ENCODE measurements at regions not wholly inside any gene's neighbourhood (a gene's known extent, or its start where the extent isn't known, plus 50 kb on each side); places are given as distances from the start of the nearest gene placed in this dataset.

DNA sequence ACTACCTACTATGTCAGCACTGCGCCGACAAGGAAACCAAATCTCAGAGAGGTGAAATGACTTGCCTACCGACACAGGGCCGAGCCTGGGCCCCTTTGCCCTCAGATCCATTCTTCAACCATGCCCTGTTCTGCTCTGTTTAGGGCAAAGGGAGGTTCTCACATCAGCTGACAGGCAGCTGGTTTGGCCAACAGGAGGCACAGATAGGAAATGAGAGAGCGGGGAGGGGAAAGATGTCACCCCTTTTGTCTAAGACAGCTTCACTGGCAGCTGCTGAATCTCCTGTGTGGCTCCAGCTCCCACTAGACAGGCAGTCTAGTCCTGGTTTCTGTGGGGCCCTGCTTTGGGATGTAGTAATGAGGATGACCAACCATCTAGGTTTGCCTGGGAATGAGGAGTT is 158.7 kb downstream of the TMEM200A start:
- no peak for DNase-seq (ENCODE audit: low read depth)
- H3K4me3 ChIP-seq (ENCODE audit: low read depth, low read length) = no peak overlapping the region
- TF ChIP-seq, protein P1, sequence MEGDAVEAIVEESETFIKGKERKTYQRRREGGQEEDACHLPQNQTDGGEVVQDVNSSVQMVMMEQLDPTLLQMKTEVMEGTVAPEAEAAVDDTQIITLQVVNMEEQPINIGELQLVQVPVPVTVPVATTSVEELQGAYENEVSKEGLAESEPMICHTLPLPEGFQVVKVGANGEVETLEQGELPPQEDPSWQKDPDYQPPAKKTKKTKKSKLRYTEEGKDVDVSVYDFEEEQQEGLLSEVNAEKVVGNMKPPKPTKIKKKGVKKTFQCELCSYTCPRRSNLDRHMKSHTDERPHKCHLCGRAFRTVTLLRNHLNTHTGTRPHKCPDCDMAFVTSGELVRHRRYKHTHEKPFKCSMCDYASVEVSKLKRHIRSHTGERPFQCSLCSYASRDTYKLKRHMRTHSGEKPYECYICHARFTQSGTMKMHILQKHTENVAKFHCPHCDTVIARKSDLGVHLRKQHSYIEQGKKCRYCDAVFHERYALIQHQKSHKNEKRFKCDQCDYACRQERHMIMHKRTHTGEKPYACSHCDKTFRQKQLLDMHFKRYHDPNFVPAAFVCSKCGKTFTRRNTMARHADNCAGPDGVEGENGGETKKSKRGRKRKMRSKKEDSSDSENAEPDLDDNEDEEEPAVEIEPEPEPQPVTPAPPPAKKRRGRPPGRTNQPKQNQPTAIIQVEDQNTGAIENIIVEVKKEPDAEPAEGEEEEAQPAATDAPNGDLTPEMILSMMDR (IDR thresholded peaks at IDR 0.05; ENCODE audit: low read depth, low read length, missing control alignments) = no peak

DNA sequence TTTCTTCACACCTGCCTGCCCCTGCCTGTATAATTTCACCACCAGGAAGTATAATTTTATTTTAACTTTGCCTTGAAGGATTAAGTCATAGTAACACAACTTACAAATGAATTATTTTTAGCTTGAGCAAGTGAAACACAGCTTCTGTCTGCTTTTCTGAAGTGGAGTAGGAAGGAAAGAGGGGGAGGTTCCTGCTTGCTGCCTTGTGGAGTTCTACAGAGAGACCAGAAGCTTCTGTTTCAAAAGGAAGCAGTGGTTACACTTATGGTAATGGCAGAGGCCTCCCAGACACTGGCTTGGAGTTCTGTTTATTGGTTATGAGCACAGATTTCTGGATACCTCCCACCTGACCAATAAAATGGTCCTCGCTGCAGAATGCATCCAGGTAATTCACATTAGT is 159.6 kb downstream of the TMEM200A start:
- no peak for DNase-seq (ENCODE audit: low read depth)
- no peak overlapping the region for H3K4me3 ChIP-seq (ENCODE audit: low read depth, low read length)
- TF ChIP-seq, protein P1 (IDR thresholded peaks at IDR 0.05; ENCODE audit: low read depth, low read length, missing control alignments) = no peak

DNA sequence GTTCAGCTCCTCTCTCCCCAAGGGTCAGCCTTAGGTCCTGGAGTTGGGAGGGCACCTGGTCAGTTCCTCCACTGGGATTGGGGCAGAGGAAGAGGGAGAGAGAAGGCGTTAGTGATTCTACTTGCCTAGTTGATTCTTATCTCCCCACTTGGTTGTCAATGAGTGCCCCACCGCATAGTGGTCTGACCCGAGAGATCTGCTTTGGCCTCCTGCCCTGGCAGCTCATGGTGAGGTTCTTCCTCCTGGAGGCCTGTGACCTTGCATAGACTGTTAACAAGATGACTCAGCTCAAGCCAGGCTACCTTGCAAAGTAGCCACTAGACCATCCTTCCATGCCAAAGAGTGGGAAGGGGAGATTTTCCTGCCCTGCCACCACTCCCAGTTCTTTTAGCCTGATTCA is 160.6 kb downstream of the TMEM200A start:
- TF ChIP-seq, protein P1 (IDR thresholded peaks at IDR 0.05; ENCODE audit: low read depth, low read length, missing control alignments) = no peak
- H3K4me3 ChIP-seq (ENCODE audit: low read depth, low read length) = no peak overlapping the region
- DNase-seq (ENCODE audit: low read depth) = no peak

DNA sequence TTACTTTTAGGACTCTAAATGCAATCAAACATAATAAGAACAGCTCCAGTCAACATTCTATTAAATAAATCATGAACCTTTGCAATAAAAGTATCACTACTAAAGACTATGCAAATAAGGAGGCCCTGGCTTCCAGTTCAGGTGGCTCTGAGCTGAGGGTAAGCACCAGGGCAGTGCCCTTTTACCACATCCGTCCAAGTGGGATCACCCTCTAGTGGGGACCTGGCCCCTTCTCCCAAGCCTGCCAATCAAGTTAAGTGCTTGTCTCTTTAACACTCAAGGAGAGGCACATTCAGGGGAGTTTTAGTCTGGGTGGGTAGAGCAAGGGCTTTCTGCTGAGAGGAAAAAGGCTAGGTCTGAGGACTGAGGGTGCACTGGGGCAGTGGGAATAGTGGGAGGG is 161.4 kb downstream of the TMEM200A start:
- H3K4me3 ChIP-seq (ENCODE audit: low read depth, low read length) = no peak overlapping the region
- TF ChIP-seq, protein P1 (IDR thresholded peaks at IDR 0.05; ENCODE audit: low read depth, low read length, missing control alignments) = no peak
- no peak for DNase-seq (ENCODE audit: low read depth)

DNA sequence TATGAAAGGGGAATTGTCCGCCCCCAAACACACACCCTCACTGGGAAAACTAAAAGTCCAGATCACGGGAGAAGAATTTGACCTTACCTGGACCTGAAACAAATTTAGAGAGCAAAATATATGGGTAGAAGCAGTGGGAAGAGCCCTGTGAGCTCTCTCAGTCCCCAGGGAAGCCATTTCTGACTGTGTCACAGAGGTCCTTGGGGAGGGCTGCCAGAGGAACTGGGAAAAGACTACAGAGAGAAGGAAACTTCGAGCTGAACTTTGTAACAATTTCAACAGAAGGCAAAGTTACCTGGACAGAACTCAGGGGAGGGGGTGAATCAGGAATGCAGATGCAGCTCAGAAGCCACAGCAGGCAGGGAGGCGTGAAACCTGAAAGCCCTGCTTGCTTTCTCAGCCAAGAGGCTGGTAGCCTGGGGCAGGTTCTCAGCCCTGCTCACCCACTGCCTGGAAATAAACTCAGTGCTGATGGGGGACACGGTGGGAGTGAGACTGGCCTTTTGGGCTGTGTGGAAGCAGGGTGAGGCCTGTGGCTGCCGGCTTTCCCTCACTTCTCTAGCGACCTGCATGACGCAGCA is 163.8 kb downstream of the TMEM200A start:
- TF ChIP-seq, protein P1 (IDR thresholded peaks at IDR 0.05; ENCODE audit: low read depth, low read length, missing control alignments) = no peak
- no peak overlapping the region for H3K4me3 ChIP-seq (ENCODE audit: low read depth, low read length)
- no peak for DNase-seq (ENCODE audit: low read depth)

DNA sequence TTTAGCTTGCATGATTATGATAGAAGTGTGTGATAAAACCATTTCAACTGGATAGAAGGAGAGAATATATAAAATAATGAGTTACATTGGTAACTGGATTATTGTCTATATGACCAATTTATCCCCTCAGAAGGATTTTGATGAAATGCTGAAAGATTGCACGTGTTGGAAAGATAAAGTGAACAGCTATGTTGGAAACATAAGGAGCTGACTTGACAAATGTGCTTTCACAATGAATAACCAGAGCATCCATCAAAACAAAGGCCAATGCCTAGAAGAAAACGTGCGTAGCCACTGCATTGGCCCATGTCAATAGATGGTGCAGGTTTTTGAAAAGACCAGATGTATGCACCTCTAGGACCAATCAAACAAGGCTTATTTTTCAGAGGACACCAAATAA is 168.8 kb downstream of the TMEM200A start:
- no peak overlapping the region for H3K4me3 ChIP-seq (ENCODE audit: low read depth, low read length)
- DNase-seq (ENCODE audit: low read depth) = no peak
- TF ChIP-seq, protein P1 (IDR thresholded peaks at IDR 0.05; ENCODE audit: low read depth, low read length, missing control alignments) = no peak

DNA sequence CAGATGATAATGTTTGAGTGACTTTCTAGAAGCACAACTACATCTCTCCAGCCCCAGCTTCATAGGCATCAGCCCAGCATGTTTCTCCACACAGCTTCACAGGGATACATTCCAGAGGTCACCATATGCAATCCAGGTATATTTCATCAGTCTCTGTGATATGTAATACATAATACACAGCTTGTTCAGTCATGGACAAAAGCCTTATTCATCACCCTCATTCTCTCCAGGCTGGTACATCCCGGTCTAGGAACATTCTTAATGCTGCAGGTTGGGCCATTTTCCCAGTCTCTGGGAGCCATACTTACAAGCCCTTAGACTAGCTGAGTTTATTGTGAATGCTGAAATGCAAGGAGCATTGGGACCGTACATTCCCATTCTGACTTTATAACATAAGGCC is 169.4 kb downstream of the TMEM200A start:
- TF ChIP-seq, protein P1 (IDR thresholded peaks at IDR 0.05; ENCODE audit: low read depth, low read length, missing control alignments) = no peak

More for the DNA sequence above, 169.4 kb downstream of the TMEM200A start:
- DNase-seq (ENCODE audit: low read depth) = no peak
- H3K4me3 ChIP-seq (ENCODE audit: low read depth, low read length) = no peak overlapping the region
